ENCODE measurements at regions not wholly inside any gene's neighbourhood (a gene's known extent, or its start where the extent isn't known, plus 50 kb on each side); places are given as distances from the start of the nearest gene placed in this dataset.

DNA sequence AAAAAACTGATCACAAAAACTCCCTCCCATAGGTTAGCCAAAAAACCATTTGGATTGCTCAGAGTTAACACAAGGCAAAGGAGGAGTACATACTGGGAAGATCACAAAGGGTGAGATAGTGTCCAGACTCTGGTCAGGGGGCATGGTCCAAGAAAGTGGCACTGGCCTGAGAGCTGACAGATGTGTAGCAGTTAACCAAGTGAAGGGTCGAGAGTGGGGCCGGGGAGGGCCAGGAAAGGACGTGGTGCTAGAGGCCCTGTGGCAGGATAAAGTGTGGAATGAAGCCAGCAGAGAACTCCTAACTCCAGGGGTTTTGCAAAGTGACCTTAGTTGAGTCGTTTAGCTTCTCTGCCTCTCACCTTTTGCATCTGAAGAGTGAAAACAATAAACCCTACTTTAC lies 290.5 kb downstream of the FOXA2 start:
- 57 to 66% methylated on average over 4 of the region's 4 CpGs for WGBS, 2 donors
- ATAC-seq (no peak), DNase-seq (no peak)
- intact Hi-C loops (cut with DNase I): no loop called here
- Histone ChIP-seq H3K27ac (no peak overlapping the region), H3K4me3 (no peak overlapping the region), H3K36me3 (no peaks in the 10 kb centered on the region), H3K4me1 (no peaks in the 10 kb centered on the region), H3K27me3 (peaks cover 0 to 27% (median 17%) of the 10 kb centered on the region in 7 donors), H3K9me3 (no peaks in the 10 kb centered on the region)
- TF ChIP-seq, protein P1, sequence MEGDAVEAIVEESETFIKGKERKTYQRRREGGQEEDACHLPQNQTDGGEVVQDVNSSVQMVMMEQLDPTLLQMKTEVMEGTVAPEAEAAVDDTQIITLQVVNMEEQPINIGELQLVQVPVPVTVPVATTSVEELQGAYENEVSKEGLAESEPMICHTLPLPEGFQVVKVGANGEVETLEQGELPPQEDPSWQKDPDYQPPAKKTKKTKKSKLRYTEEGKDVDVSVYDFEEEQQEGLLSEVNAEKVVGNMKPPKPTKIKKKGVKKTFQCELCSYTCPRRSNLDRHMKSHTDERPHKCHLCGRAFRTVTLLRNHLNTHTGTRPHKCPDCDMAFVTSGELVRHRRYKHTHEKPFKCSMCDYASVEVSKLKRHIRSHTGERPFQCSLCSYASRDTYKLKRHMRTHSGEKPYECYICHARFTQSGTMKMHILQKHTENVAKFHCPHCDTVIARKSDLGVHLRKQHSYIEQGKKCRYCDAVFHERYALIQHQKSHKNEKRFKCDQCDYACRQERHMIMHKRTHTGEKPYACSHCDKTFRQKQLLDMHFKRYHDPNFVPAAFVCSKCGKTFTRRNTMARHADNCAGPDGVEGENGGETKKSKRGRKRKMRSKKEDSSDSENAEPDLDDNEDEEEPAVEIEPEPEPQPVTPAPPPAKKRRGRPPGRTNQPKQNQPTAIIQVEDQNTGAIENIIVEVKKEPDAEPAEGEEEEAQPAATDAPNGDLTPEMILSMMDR (IDR thresholded peaks at IDR 0.05): no peak

DNA sequence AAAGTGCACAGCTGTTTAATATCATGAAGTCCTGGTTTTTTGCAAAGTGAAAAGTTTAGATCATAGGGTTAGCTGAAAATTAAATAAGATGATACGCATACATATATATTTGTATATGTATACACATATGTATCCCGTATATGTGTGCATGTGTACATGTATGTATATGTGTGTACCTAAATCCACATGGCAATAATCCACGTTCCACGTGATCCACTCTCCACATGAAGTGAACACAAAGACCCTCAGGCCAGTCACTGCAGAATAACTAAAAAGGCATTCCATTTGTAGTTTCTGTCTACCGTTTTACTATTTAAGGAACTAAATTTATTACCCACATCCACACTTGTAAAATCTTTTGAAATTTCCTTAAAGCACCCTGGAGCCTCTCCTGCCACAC lies 294.9 kb downstream of the FOXA2 start:
- intact Hi-C loops (cut with DNase I): no loop called here
- H3K36me3 ChIP-seq: no peaks in the 10 kb centered on the region
- H3K4me3 ChIP-seq: no peak overlapping the region
- ATAC-seq (no peak), DNase-seq (no peak)
- TF ChIP-seq, protein P1 (IDR thresholded peaks at IDR 0.05): no peak
- no peaks in the 10 kb centered on the region for H3K4me1 ChIP-seq
- H3K27ac ChIP-seq: no peak overlapping the region
- H3K9me3 ChIP-seq: no peaks in the 10 kb centered on the region
- 74 to 75% methylated on average over 5 of the region's 5 CpGs for WGBS, 2 donors
- H3K27me3 ChIP-seq: peaks cover 0 to 36% (median 17%) of the 10 kb centered on the region in 7 donors

DNA sequence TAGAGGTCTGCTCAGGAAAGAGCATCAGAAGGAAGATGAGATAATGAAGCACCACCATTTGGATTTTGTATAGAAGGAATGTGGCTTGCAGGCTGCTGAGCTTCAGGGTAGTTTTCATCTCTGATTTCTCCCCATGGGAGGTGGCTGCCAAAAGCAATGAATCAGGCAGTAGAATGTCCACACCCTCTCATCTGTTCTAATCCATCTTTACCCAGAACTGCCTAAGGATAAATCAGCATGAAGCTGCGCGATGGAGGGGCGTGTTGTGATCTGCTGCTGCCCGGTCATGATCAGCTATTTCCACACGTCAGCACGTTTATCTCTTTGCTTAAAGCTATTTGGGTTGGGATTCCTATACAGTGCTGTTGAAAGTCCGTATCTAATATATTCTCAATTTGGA lies 295.4 kb downstream of the FOXA2 start:
- Histone ChIP-seq H3K9me3 (no peaks in the 10 kb centered on the region), H3K4me3 (no peak overlapping the region), H3K27me3 (peaks cover 0 to 33% (median 12%) of the 10 kb centered on the region in 7 donors), H3K4me1 (no peaks in the 10 kb centered on the region), H3K27ac (no peak overlapping the region), H3K36me3 (no peaks in the 10 kb centered on the region)
- no peak for DNase-seq
- 51 to 58% methylated on average over 7 of the region's 7 CpGs for WGBS, 2 donors
- ATAC-seq: no peak
- intact Hi-C loops (cut with DNase I): no loop called here
- TF ChIP-seq, protein P1 (IDR thresholded peaks at IDR 0.05): no peak

DNA sequence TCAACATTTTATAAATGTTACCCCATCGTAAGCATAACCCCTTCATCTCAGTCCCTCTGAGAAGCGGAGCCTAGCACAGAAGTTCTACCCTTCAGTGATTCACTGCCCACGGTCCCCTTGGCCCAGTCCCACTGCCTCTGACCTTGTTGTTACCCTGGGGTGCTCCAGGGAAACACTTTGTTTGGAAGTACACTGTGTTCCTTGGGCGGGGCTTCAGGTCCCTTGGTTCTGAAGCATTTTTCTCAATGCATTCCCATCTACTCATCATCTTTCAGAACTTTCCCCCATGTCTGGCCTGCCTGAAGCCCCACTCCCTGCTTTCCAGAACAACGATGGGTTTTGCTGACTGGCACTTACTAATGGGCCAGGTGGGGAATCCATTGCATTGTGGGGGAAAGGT lies 296.2 kb downstream of the FOXA2 start:
- peaks cover 0 to 30% (median 9%) of the 10 kb centered on the region in 7 donors for H3K27me3 ChIP-seq
- intact Hi-C loops (cut with DNase I): no loop called here
- H3K4me3 ChIP-seq: no peak overlapping the region
- no peaks in the 10 kb centered on the region for H3K4me1 ChIP-seq
- H3K9me3 ChIP-seq: no peaks in the 10 kb centered on the region
- 80 to 84% methylated on average over 5 of the region's 5 CpGs for WGBS, 2 donors
- no peak overlapping the region for H3K27ac ChIP-seq
- no peak for ATAC-seq
- no peak for DNase-seq
- TF ChIP-seq, protein P1 (IDR thresholded peaks at IDR 0.05): no peak
- H3K36me3 ChIP-seq: no peaks in the 10 kb centered on the region
